Motor neuron (in vitro differentiated cells): ENCODE measurements at regions not wholly inside any gene's neighbourhood (a gene's known extent, or its start where the extent isn't known, plus 50 kb on each side); places are given as distances from the start of the nearest gene placed in this dataset.

ENCODE experiments used
- ATAC-seq, 8 experiments: fragments of 200-7000 bp; cut with Tn5 transposase; replicated peaks in 6 of 8; 2 replicates each; pipeline ENCODE4 v1.8.0; 2021; ENCODE audit warnings: mild to moderate bottlenecking in 8 of 8, moderate library complexity in 8 of 8
- H3K27ac ChIP-seq, 2 donors: fragments of 250-450 bp; sonication (Bioruptor Pico); 2 replicates each; pipeline ENCODE4 v1.9.0; 2021; ENCODE audit warnings: antibody characterized with exemption in 2 of 2, mild to moderate bottlenecking in 2 of 2, moderate library complexity in 1 of 2
- H3K4me1 ChIP-seq, 2 donors: fragments of 250-450 bp; sonication (Bioruptor Pico); replicated peaks in 1 of 2; 2 replicates each; pipeline ENCODE4 v1.6.1; 2021; ENCODE audit warnings: antibody characterized with exemption in 2 of 2, mild to moderate bottlenecking in 2 of 2, moderate library complexity in 1 of 2
- H3K4me3 ChIP-seq, 5 donors: fragments of 250-450 bp; sonication (Bioruptor Pico); 2 replicates each; pipeline ENCODE4 v1.9.0; 2021; ENCODE audit warnings: antibody characterized with exemption in 5 of 5, mild to moderate bottlenecking in 5 of 5, moderate library complexity in 4 of 5
- WGBS, 10 experiments: fragments of 450-650 bp; shearing (Covaris generic); methylation state at CpG; one replicate each; pipeline ENCODE4 v1.0.0; 2022; 5-methylcytosine and 5-hydroxymethylcytosine counted together
- in situ Hi-C, 9 experiments: fragments of 400-800 bp; cut with MboI; loops; one replicate each; pipeline ENCODE4 v1.15.0; 2021; ENCODE audit warnings: low sequenced_read_pairs in 9 of 9, low pct_unique_long_range_greater_than_20kb in 2 of 9; ENCODE audit not compliant: unreplicated experiment in 9 of 9

- WGBS, 10 experiments = 14 to 89% (median 40%) methylated on average over 2 to 11 of the region's 13 CpGs; no CpG with 5 or more reads in 1 of the 10 experiments
- ATAC-seq = no peak
- Histone ChIP-seq H3K27ac (no peak overlapping the region), H3K4me3 (no peak overlapping the region), H3K4me1 (no peaks in the 10 kb centered on the region)
- in situ Hi-C loops = no loop called here
These were observed 259.3 kb upstream of the TCERG1L start for GRCh38 chr10:131570716-131571307.

- 0 to 100% (median 82%) methylated on average over 1 to 11 of the region's 11 CpGs; no CpG with 5 or more reads in 1 of the 10 experiments for whole genome bisulfite sequencing, 10 experiments
- no peak overlapping the region for H3K27ac ChIP-seq
- in situ Hi-C loops = no loop called here
- no peaks in the 10 kb centered on the region for H3K4me1 ChIP-seq
- H3K4me3 ChIP-seq = no peak overlapping the region
- ATAC-seq = no peak
These were observed 259.8 kb upstream of the TCERG1L start for GRCh38 chr10:131571346-131571745.

- Histone ChIP-seq H3K4me1 (no peaks in the 10 kb centered on the region), H3K27ac (no peak overlapping the region), H3K4me3 (no peak overlapping the region)
- no peak for ATAC-seq
- 5 to 100% (median 79%) methylated on average over 1 to 5 of the region's 8 CpGs; no CpG with 5 or more reads in 2 of the 10 experiments for WGBS, 10 experiments
- in situ Hi-C loops = no loop called here
These were observed 260.3 kb upstream of the TCERG1L start for GRCh38 chr10:131571865-131572264.

GRCh38 chr10:131573256-131573655 lies 261.7 kb upstream of the TCERG1L start:
- ATAC-seq = no peak
- no peak overlapping the region for H3K27ac ChIP-seq
- WGBS, 10 experiments = 6 to 100% (median 53%) methylated on average over 1 to 6 of the region's 11 CpGs; no CpG with 5 or more reads in 5 of the 10 experiments
- in situ Hi-C loops = no loop called here
- H3K4me3 ChIP-seq = no peak overlapping the region
- no peaks in the 10 kb centered on the region for H3K4me1 ChIP-seq

- H3K4me3 ChIP-seq = no peak overlapping the region
- H3K4me1 ChIP-seq = no peaks in the 10 kb centered on the region
- in situ Hi-C loops = no loop called here
- ATAC-seq = no peak
- no peak overlapping the region for H3K27ac ChIP-seq
- 0 to 100% (median 52%) methylated on average over 1 to 2 of the region's 2 CpGs; no CpG with 5 or more reads in 7 of the 10 experiments for WGBS, 10 experiments
These were observed 262.2 kb upstream of the TCERG1L start for GRCh38 chr10:131573707-131574106.

- Histone ChIP-seq H3K27ac (no peak overlapping the region), H3K4me1 (no peaks in the 10 kb centered on the region), H3K4me3 (no peak overlapping the region)
- in situ Hi-C loops = no loop called here
- ATAC-seq = no peak
- 20 to 83% (median 60%) methylated on average over 1 to 5 of the region's 7 CpGs; no CpG with 5 or more reads in 5 of the 10 experiments for WGBS, 10 experiments
These were observed 262.8 kb upstream of the TCERG1L start for GRCh38 chr10:131574363-131574706.

- ATAC-seq = no peak
- 0 to 92% (median 74%) methylated on average over 1 to 10 of the region's 32 CpGs; no CpG with 5 or more reads in 4 of the 10 experiments for WGBS, 10 experiments
- H3K4me3 ChIP-seq = no peak overlapping the region
- in situ Hi-C loops = no loop called here
- H3K27ac ChIP-seq = no peak overlapping the region
- H3K4me1 ChIP-seq = no peaks in the 10 kb centered on the region
These were observed 263.3 kb upstream of the TCERG1L start for GRCh38 chr10:131574707-131575430.

- ATAC-seq = no peak
- H3K27ac ChIP-seq = no peak overlapping the region
- no peak overlapping the region for H3K4me3 ChIP-seq
- in situ Hi-C loops = no loop called here
- 30 to 100% (median 73%) methylated on average over 1 to 4 of the region's 4 CpGs; no CpG with 5 or more reads in 2 of the 10 experiments for WGBS, 10 experiments
- H3K4me1 ChIP-seq = no peaks in the 10 kb centered on the region
These were observed 264.4 kb upstream of the TCERG1L start for GRCh38 chr10:131575877-131576276.

- H3K4me3 ChIP-seq = no peak overlapping the region
- WGBS, 10 experiments = 0 to 100% (median 81%) methylated on average over 2 to 11 of the region's 25 CpGs; no CpG with 5 or more reads in 3 of the 10 experiments
- no peak overlapping the region for H3K27ac ChIP-seq
- in situ Hi-C loops = no loop called here
- no peaks in the 10 kb centered on the region for H3K4me1 ChIP-seq
- ATAC-seq = no peak
These were observed 265.0 kb upstream of the TCERG1L start for GRCh38 chr10:131576341-131577177.

- WGBS, 10 experiments = 40 to 77% methylated on average over 2 of the region's 9 CpGs; no CpG with 5 or more reads in 8 of the 10 experiments
- no peak overlapping the region for H3K27ac ChIP-seq
- H3K4me3 ChIP-seq = no peak overlapping the region
- in situ Hi-C loops = no loop called here
- H3K4me1 ChIP-seq = no peaks in the 10 kb centered on the region
- no peak for ATAC-seq
These were observed 265.6 kb upstream of the TCERG1L start for GRCh38 chr10:131577178-131577555.

- no peak for ATAC-seq
- in situ Hi-C loops = no loop called here
- H3K4me1 ChIP-seq = no peaks in the 10 kb centered on the region
- H3K4me3 ChIP-seq = no peak overlapping the region
- 38 to 100% (median 67%) methylated on average over 1 to 5 of the region's 24 CpGs; no CpG with 5 or more reads in 6 of the 10 experiments for WGBS, 10 experiments
- H3K27ac ChIP-seq = no peak overlapping the region
These were observed 266.4 kb upstream of the TCERG1L start for GRCh38 chr10:131577786-131578471.

GRCh38 chr10:131578472-131578970 lies 267.0 kb upstream of the TCERG1L start:
- Histone ChIP-seq H3K4me3 (no peak overlapping the region), H3K27ac (no peak overlapping the region), H3K4me1 (no peaks in the 10 kb centered on the region)
- in situ Hi-C loops = no loop called here
- WGBS, 10 experiments = 0 to 72% (median 57%) methylated on average over 2 to 6 of the region's 16 CpGs; no CpG with 5 or more reads in 3 of the 10 experiments
- ATAC-seq = no peak
